Osteocyte (in vitro differentiated cells): ENCODE measurements at regions not wholly inside any gene's neighbourhood (a gene's known extent, or its start where the extent isn't known, plus 50 kb on each side); places are given as distances from the start of the nearest gene placed in this dataset.

Experiments
- DNase-seq: peaks from one replicate; pipeline ENCODE4 v3.0.0; 2021; ENCODE audit warnings: mixed read lengths; ENCODE audit not compliant: unreplicated experiment; ENCODE audit errors: extremely low spot score
- H3K27ac Mint-ChIP-seq: one replicate; pipeline ENCODE4 v1.8.0; 2021; ENCODE audit warnings: mild to moderate bottlenecking, mixed read lengths; ENCODE audit not compliant: unreplicated experiment
- H3K27me3 Mint-ChIP-seq: one replicate; pipeline ENCODE4 v1.8.0; 2021; ENCODE audit warnings: mixed read lengths; ENCODE audit not compliant: unreplicated experiment
- H3K36me3 Mint-ChIP-seq: one replicate; pipeline ENCODE4 v1.8.0; 2021; ENCODE audit warnings: mixed read lengths; ENCODE audit not compliant: unreplicated experiment
- H3K4me1 Mint-ChIP-seq: one replicate; pipeline ENCODE4 v1.8.0; 2021; ENCODE audit warnings: mixed read lengths; ENCODE audit not compliant: unreplicated experiment
- H3K4me3 Mint-ChIP-seq: one replicate; pipeline ENCODE4 v1.8.0; 2021; ENCODE audit warnings: mild to moderate bottlenecking, moderate library complexity, mixed read lengths; ENCODE audit not compliant: unreplicated experiment
- H3K9me3 Mint-ChIP-seq: one replicate; pipeline ENCODE4 v1.8.0; 2021; ENCODE audit warnings: mixed read lengths; ENCODE audit not compliant: unreplicated experiment
- CTCF ChIP-seq: fragments of 200-600 bp; sonication (generic); IDR thresholded peaks from 2 replicates; pipeline ENCODE4 v1.5.0; 2021; ENCODE audit warnings: antibody characterized with exemption, mild to moderate bottlenecking, moderate library complexity

DNA sequence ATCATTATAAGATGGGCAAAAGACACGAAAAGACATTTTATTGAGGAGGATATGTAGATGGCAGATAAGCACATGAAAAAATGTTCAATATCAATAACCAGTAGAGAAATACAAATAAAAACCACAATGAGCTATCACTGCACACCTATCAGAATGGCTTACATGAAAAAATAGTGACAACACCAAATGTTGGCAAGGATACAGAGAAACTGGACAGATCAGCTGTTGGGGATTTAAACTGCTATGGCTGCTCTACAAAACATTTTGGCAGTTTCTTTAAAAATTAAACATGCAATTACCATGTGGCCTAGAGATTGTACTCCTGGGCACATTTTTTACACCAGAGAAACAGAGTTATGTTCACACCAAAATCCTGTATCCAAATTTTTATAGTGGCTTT, 172.7 kb upstream of the TENT5A start:
- Mint-ChIP-seq H3K4me1 (no peaks in the 10 kb centered on the region), H3K36me3 (no peaks in the 10 kb centered on the region), H3K4me3 (no peak overlapping the region), H3K27me3 (no peaks in the 10 kb centered on the region), H3K9me3 (peaks cover 8% of the 10 kb centered on the region), H3K27ac (no peak overlapping the region)
- no peak for TF ChIP-seq CTCF
- DNase-seq, result no peak

DNA sequence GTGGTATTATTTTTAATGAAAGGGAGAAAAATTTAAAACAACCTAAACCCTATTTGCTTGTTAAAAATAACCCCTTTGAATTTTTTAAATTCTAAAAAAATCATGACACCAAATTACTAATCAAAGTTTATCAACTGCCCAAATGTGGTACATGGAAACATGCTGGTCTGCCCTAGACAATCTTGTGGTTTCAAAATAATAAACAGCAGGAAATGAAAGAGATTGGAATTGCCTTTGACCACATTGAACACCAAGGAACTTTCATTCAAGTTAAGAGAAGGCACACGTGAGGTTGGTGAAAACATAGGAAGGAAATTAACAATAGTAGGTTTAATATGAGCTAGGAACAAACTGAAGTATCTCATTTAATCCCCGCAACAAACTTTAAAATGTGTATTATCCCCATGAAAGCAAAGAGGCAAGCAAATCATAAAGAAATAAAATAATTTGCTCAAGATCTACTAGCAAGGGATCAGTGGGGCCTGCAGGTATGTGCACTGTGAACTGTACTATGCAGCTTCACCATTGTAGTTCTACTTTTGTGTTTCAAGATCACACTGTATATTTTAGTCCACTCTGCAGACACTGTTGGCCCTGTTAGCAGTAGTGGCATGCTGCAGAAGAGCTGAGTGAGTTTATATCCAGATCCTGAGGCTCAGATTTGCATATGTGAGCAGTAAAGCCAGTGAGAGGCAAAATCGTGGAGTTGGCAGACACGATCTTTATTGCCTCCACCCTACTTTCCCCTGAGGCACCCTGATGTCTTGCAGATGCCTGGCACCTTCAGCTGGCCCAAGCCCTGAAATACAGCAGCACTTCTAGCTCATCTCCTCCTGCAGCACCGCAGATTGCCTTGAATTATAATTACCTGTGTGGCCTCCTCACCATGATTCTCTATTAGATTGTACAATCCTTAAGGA, 157.8 kb upstream of the TENT5A start:
- no peak for DNase-seq
- Mint-ChIP-seq H3K27me3 (no peaks in the 10 kb centered on the region), H3K36me3 (no peaks in the 10 kb centered on the region), H3K9me3 (no peaks in the 10 kb centered on the region), H3K4me3 (no peak overlapping the region), H3K4me1 (peaks cover 12% of the 10 kb centered on the region), H3K27ac (no peak overlapping the region)
- no peak for TF ChIP-seq CTCF

GRCh38 chr6:81909162-81909561, 156.7 kb upstream of the TENT5A start:
- no peak for TF ChIP-seq CTCF
- H3K27ac Mint-ChIP-seq, result no peak overlapping the region
- H3K9me3 Mint-ChIP-seq, result no peaks in the 10 kb centered on the region
- H3K27me3 Mint-ChIP-seq, result no peaks in the 10 kb centered on the region
- no peak for DNase-seq
- no peaks in the 10 kb centered on the region for H3K36me3 Mint-ChIP-seq
- no peak overlapping the region for H3K4me3 Mint-ChIP-seq
- peaks cover 12% of the 10 kb centered on the region for H3K4me1 Mint-ChIP-seq

GRCh38 chr6:81906709-81907204, 154.3 kb upstream of the TENT5A start:
- peaks cover 10% of the 10 kb centered on the region for H3K4me1 Mint-ChIP-seq
- no peak for TF ChIP-seq CTCF
- H3K9me3 Mint-ChIP-seq, result peaks cover 4% of the 10 kb centered on the region
- no peaks in the 10 kb centered on the region for H3K27me3 Mint-ChIP-seq
- DNase-seq, result no peak
- H3K36me3 Mint-ChIP-seq, result no peaks in the 10 kb centered on the region
- no peak overlapping the region for H3K27ac Mint-ChIP-seq
- H3K4me3 Mint-ChIP-seq, result no peak overlapping the region

- no peak for DNase-seq
- no peak for TF ChIP-seq CTCF
- Mint-ChIP-seq H3K36me3 (no peaks in the 10 kb centered on the region), H3K9me3 (peaks cover 4% of the 10 kb centered on the region), H3K4me1 (peaks cover 16% of the 10 kb centered on the region), H3K27ac (no peak overlapping the region), H3K27me3 (no peaks in the 10 kb centered on the region), H3K4me3 (no peak overlapping the region)
Measured at GRCh38 chr6:81906041-81906440, 153.6 kb upstream of the TENT5A start.
